GM19240 (cell line): ENCODE measurements at regions not wholly inside any gene's neighbourhood (a gene's known extent, or its start where the extent isn't known, plus 50 kb on each side); places are given as distances from the start of the nearest gene placed in this dataset.
"Not testable (repeated sequence)": the region's sequence is repeated elsewhere in the genome, so short reads cannot be mapped to it uniquely, and the experiment has no call there.

ENCODE experiments used
- DNase-seq: peaks from one replicate; pipeline ENCODE4 v3.0.0; 2011; ENCODE audit warnings: low spot score; ENCODE audit not compliant: insufficient read length

GRCh38 chr7:138220321-138220720, 144.1 kb downstream of the AKR1D1 start:
- DNase-seq: not testable (repeated sequence)

DNA sequence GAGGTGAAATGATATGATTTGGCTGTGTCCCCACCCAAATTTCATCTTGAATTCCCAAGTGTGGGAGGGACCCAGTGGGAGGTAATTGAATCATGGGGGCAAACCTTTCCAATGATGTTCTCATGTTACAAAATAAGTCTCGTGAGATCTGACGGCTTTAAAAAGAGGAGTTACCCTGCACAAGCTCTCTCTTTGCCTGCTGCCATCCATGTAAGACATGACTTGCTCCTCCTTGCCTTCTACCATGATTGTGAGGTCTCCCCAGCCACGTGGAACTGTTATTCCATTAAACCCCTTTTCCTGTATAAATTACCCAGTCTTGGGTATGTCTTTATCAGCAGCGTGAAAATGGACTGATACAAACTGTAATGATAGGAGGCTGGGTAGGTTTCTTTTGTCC, 145.1 kb downstream of the AKR1D1 start:
- not testable (repeated sequence) for DNase-seq

DNA sequence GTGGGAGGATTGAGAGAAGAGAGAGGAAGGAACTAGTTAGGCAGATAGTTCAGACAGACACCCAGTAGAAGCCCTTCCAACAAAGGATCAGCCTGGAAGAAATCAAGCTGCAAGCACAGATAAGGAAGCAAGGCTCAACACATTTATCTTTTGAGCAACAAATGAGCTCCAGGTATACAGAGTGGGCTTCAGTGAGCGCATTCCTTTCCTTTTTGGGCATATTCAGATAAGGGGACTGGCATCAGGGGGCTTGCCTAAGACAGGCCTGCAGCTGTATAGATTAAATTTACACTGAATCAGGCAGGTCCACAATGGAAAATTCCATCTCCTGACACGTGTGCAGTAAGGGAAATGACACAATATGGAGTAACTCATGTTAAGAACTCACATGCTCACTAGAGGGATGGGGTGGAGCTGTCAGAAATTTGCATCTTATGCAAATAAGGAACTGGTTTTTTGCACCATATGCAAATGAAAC, 147.2 kb downstream of the AKR1D1 start:
- no peak for DNase-seq

- DNase-seq: no peak
These were observed 149.8 kb downstream of the AKR1D1 start for GRCh38 chr7:138226001-138226476.

- DNase-seq: no peak
These were observed 150.6 kb downstream of the AKR1D1 start for GRCh38 chr7:138226745-138227279.

GRCh38 chr7:138228119-138228518, 151.9 kb downstream of the AKR1D1 start:
- DNase-seq: no peak

- no peak for DNase-seq
These were observed 152.5 kb downstream of the AKR1D1 start for GRCh38 chr7:138228769-138229168.

- no peak for DNase-seq
These were observed 156.9 kb downstream of the AKR1D1 start for GRCh38 chr7:138233189-138233588.

GRCh38 chr7:138235207-138235606, 158.9 kb downstream of the AKR1D1 start:
- DNase-seq: no peak

DNA sequence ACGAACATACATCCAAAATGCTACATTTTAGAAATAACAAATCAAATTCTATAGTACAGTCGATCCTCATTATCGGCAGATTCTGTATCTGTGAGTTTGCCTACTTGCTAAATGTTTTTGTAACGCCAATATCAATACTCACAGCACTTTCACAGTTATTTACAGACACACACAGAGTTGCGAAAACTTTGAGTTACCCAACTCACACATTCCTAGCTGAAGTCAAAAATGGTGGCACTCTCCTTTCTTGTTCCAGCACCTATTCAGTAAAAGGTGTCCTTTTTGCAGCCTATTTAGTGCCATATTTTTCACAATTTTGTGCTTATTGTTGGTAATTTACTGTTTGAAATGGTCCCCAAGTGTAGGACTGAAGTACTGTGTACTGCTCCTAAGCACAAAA, 161.7 kb downstream of the AKR1D1 start:
- no peak for DNase-seq

GRCh38 chr7:138238734-138239659, 162.7 kb downstream of the AKR1D1 start:
- no peak for DNase-seq

DNA sequence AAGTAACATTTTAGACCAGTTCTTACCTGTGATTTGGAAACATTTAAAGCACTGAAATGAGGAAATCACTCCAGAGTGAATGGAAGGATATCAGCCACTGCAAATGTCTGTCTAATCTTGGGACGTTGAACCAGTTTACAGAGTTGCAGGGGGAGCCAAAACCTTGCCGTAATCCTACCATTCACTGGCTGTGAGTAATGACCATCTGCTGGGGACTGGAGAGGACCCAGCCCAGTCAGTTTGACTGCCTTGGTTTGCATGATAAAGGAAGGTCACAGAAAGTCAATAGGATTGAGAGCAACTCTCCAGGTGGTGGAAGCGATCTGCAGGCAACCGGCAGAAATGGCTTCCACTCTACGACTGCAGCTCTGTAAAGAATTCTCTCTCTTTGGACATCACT, 167.2 kb downstream of the AKR1D1 start:
- DNase-seq: no peak

- DNase-seq: no peak
These were observed 167.6 kb downstream of the AKR1D1 start for GRCh38 chr7:138243836-138244235.

GRCh38 chr7:138244606-138245005, 168.3 kb downstream of the AKR1D1 start:
- DNase-seq: no peak

DNA sequence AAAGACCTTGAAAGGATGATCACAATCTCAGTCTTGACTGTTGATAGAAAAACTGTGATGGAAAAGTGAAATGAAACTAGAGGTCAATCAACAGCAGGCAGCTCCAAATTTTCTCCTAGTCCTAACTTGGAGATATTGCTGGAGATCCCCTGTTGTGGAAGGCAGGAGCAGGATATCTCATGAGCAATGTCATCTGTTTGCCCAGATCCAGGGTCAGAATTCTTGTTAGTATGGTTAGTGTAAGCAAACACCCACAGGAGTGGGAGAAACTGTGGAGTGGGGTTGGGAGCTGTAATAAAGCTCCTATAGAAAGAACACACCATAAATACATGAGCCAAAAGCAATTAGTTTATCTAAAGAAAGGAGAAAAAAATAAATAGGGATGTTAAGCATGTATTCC, 169.0 kb downstream of the AKR1D1 start:
- DNase-seq: no peak

DNA sequence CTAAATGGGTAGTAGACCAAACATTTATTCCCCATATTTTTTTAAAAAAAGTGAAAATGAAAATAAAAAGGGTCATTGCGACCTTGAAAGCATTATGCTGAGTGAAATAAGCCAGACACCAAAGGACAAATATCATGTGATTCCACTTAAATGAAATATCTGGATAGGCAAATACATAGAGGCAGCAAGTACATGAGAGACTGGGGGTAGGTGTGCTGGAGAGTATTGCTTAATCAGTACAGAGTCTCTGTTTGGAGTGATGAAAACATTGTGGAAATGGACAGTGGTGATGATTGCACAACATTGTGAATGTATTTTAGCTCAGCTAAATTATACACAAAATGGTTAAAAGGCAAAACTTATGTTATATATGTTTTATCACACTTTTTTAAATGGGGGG, 169.4 kb downstream of the AKR1D1 start:
- DNase-seq: no peak

GRCh38 chr7:138246428-138246827, 170.2 kb downstream of the AKR1D1 start:
- no peak for DNase-seq

GRCh38 chr7:138247081-138247480, 170.8 kb downstream of the AKR1D1 start:
- no peak for DNase-seq

- DNase-seq: no peak
These were observed 171.5 kb downstream of the AKR1D1 start for GRCh38 chr7:138247568-138248333.

- no peak for DNase-seq
These were observed 172.3 kb downstream of the AKR1D1 start for GRCh38 chr7:138248609-138249008.

GRCh38 chr7:138249975-138250374, 173.7 kb downstream of the AKR1D1 start:
- DNase-seq: no peak

DNA sequence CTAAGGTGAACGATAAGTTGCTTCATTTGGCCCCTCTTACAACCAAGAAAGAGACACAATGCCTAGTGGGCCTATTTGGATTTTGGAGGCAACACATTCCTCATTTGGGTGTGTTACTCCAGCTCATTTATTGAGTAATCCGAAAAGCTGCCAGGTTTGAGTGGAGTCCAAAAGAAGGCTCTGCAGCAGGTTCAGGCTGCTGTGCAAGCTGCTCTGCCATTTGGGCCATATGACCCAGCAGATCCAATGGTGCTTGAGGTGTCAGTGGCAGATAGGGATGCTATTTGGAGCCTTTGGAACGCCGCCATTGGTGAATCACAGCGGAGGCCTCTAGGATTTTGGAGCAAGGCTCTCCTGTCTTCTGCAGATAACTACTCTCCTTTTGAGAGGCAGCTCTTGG, 176.4 kb downstream of the AKR1D1 start:
- DNase-seq: not testable (repeated sequence)
